Natural killer cell treated with Interleukin-12 subunit alpha and Interleukin-12 subunit beta and Interleukin-15 and Interleukin-18, amount 100 ng/mL, for 72 hours (primary cell): ENCODE measurements at regions not wholly inside any gene's neighbourhood (a gene's known extent, or its start where the extent isn't known, plus 50 kb on each side); places are given as distances from the start of the nearest gene placed in this dataset.
A peak's percentile ranks its signal among the peaks of the same experiment; 100 is the strongest.

ENCODE experiments used
- ATAC-seq, 2 donors: fragments of 150-1000 bp; cut with Tn5 transposase in 1 of 2; sonication (Bioruptor Pico), chemical (Tn5 transposase) in 1 of 2; 2 replicates each; pipeline ENCODE4 v1.10.0; 2021
- DNase-seq: peaks from one replicate; pipeline ENCODE4 v3.0.0; 2022; ENCODE audit warnings: low spot score
- H3K27ac Mint-ChIP-seq, 2 donors: 1 replicate in 1 of 2; 2 replicates in 1 of 2; pipeline ENCODE4 v1.8.0; 2022; ENCODE audit warnings: mixed read lengths in 2 of 2, mild to moderate bottlenecking in 1 of 2, moderate library complexity in 1 of 2
- H3K27me3 Mint-ChIP-seq, 2 donors: 1 replicate in 1 of 2; 2 replicates in 1 of 2; pipeline ENCODE4 v1.8.0; 2022; ENCODE audit warnings: mixed read lengths in 2 of 2
- H3K36me3 Mint-ChIP-seq: one replicate; pipeline ENCODE4 v1.8.0; 2022; ENCODE audit warnings: mixed read lengths
- H3K4me1 Mint-ChIP-seq, 2 donors: 1 replicate in 1 of 2; 2 replicates in 1 of 2; pipeline ENCODE4 v1.8.0; 2022; ENCODE audit warnings: low read depth in 2 of 2, mixed read lengths in 2 of 2, mild to moderate bottlenecking in 1 of 2
- H3K4me3 Mint-ChIP-seq: one replicate; pipeline ENCODE4 v1.8.0; 2022; ENCODE audit warnings: mixed read lengths
- H3K9me3 Mint-ChIP-seq: 2 replicates; pipeline ENCODE4 v1.8.0; 2022; ENCODE audit warnings: mixed read lengths

DNA sequence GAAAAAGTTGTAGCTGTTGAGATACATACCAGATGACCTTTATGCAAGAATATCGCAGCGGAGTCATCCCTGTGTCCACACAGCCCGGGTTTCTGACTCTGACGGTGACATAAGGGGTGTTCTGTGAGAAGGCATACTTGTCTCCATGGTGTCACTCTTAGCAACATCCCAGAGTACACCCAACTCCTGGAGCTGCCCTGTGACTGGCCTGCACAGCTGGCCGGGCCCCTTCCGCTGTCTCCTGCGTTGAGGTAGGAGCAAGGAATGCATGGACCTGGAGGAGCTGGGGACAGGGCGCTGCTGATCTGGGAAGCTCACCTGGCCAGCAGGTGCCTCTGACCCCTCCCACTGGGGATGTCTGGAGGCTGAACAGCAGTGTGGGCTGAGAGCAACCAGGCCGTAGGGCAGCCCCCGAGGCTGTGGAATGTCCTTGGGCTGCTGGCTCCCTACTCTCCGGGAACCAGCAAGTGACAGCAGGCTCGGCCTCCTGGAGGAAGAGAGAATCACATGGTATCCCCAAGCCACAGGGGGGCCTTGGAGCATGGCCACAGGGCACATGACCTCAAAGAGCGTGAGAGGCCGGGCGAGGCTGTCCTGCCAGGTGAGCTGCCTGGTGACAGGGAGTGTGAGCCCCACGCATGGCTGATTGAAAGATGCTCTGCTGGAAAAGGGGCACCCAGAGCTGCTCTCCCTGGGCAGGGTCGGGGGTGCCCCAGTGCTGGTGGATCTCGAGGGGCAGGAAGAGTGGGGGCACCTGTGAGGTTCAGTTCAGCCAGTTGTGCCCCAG lies 113.4 kb downstream of the MRPL36 start:
- H3K36me3 Mint-ChIP-seq, result no peaks in the 10 kb centered on the region
- H3K27me3 Mint-ChIP-seq, result peaks cover 6 to 30% of the 10 kb centered on the region in 2 donors
- H3K4me1 Mint-ChIP-seq, result no peaks in the 10 kb centered on the region
- peak; percentile 17 to 30 for ATAC-seq
- no peak overlapping the region for H3K27ac Mint-ChIP-seq
- no peak for DNase-seq
- H3K4me3 Mint-ChIP-seq, result no peak overlapping the region
- H3K9me3 Mint-ChIP-seq, result no peaks in the 10 kb centered on the region

DNA sequence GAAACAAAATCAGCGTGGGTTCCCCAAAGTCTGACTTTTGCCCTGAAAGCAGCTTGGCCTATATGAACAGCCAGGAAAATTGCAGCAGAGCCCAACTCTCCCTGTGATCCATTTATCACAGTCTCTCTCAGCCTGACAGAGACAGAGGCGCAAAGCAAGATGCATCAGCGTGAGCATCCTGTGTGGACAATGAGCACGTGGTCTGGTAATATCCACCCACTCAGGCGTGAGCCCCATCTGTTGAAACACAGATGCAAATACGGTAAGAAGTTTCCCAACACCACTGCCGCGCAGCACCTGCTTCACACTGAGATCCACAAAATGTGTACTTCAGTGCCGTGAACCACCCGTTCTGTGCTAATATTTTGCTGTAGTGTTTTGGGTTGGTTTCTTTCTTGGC lies 114.6 kb downstream of the MRPL36 start:
- ATAC-seq, result no peak
- Mint-ChIP-seq H3K27me3 (peaks cover 11 to 41% of the 10 kb centered on the region in 2 donors), H3K9me3 (no peaks in the 10 kb centered on the region), H3K36me3 (no peaks in the 10 kb centered on the region), H3K27ac (no peak overlapping the region), H3K4me1 (no peaks in the 10 kb centered on the region), H3K4me3 (no peak overlapping the region)
- no peak for DNase-seq

GRCh38 chr5:1681955-1682354 lies 117.7 kb downstream of the MRPL36 start:
- Mint-ChIP-seq H3K36me3 (peaks cover 7% of the 10 kb centered on the region), H3K9me3 (no peaks in the 10 kb centered on the region), H3K27me3 (peaks cover 17 to 52% of the 10 kb centered on the region in 2 donors), H3K27ac (no peak overlapping the region), H3K4me1 (no peaks in the 10 kb centered on the region), H3K4me3 (no peak overlapping the region)
- DNase-seq (no peak), ATAC-seq (no peak)

- Mint-ChIP-seq H3K36me3 (no peaks in the 10 kb centered on the region), H3K27me3 (peaks cover 45 to 51% of the 10 kb centered on the region in 2 donors), H3K27ac (no peak overlapping the region), H3K4me3 (no peak overlapping the region), H3K4me1 (peaks cover 0 to 2% of the 10 kb centered on the region in 2 donors), H3K9me3 (no peaks in the 10 kb centered on the region)
- ATAC-seq (no peak), DNase-seq (no peak)
Observed at GRCh38 chr5:1673042-1673677, 126.5 kb downstream of the MRPL36 start.

- no peaks in the 10 kb centered on the region for H3K9me3 Mint-ChIP-seq
- H3K36me3 Mint-ChIP-seq, result no peaks in the 10 kb centered on the region
- peak in 1 of 2 donors; percentile 40 for ATAC-seq
- H3K27me3 Mint-ChIP-seq, result peaks cover 45 to 47% of the 10 kb centered on the region in 2 donors
- peaks cover 0 to 2% of the 10 kb centered on the region in 2 donors for H3K4me1 Mint-ChIP-seq
- no peak for DNase-seq
- no peak overlapping the region for H3K4me3 Mint-ChIP-seq
- H3K27ac Mint-ChIP-seq, result no peak overlapping the region
Observed at GRCh38 chr5:1672396-1672795, 127.2 kb downstream of the MRPL36 start.

- DNase-seq, result no peak
- peaks cover 0 to 5% of the 10 kb centered on the region in 2 donors for H3K4me1 Mint-ChIP-seq
- no peaks in the 10 kb centered on the region for H3K36me3 Mint-ChIP-seq
- H3K27ac Mint-ChIP-seq, result no peak overlapping the region
- H3K27me3 Mint-ChIP-seq, result peaks cover 44 to 52% of the 10 kb centered on the region in 2 donors
- no peak overlapping the region for H3K4me3 Mint-ChIP-seq
- no peaks in the 10 kb centered on the region for H3K9me3 Mint-ChIP-seq
- ATAC-seq, result no peak
Observed at GRCh38 chr5:1671351-1671750, 128.3 kb downstream of the MRPL36 start.

GRCh38 chr5:1670351-1670750 lies 129.3 kb downstream of the MRPL36 start:
- Mint-ChIP-seq H3K4me1 (peaks cover 8 to 11% of the 10 kb centered on the region in 2 donors), H3K27me3 (peaks cover 51 to 59% of the 10 kb centered on the region in 2 donors), H3K9me3 (no peaks in the 10 kb centered on the region), H3K27ac (no peak overlapping the region), H3K4me3 (no peak overlapping the region), H3K36me3 (peaks cover 7% of the 10 kb centered on the region)
- DNase-seq (no peak), ATAC-seq (no peak)

DNA sequence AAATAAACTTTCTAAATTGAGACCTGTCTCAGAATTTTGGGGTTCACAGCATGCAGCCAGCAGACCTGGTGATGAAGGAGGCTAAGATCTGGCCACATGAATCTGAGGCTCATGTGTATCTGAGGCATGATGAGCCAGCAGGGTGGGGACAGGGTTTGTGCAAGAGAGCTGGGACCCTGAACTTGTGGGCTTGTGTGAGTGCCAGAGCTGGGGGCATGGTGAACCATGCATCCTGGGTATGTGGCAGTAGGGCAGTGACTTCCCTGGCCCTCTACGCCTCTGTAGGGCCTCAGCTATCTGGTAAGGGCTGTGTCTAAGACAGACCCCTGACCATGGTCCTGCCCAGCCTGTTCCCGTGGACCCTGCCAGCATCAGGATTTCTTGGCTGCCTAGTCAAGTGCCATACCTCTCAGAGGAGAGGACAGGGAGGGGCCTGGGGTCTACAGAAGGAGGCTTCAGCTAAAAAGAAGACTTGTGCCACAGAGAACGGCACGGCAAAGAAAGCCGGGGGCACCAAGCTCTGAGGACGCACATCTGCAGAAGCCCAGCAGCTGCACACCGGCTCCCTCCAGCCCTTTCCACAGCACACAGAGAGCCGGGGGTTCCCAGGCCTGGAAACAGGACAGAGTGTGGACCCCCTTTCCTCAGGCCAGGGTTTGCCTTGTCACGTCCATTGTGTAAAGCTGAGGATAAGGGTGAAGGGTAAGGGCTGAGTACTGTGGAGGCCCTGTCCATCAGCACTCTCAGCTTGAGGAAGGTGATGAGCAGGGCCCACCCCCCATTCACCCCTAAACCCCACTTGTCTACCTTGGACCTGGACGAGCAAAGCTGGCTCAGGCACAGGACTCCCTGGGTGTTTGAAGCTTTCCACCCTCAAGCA lies 130.1 kb downstream of the MRPL36 start:
- H3K36me3 Mint-ChIP-seq, result peaks cover 7% of the 10 kb centered on the region
- H3K27ac Mint-ChIP-seq, result no peak overlapping the region
- DNase-seq, result no peak
- peak in 1 of 2 donors; percentile 43 for ATAC-seq
- peaks cover 11% of the 10 kb centered on the region in 2 donors for H3K4me1 Mint-ChIP-seq
- H3K9me3 Mint-ChIP-seq, result no peaks in the 10 kb centered on the region
- no peak overlapping the region for H3K4me3 Mint-ChIP-seq
- peaks cover 53 to 59% of the 10 kb centered on the region in 2 donors for H3K27me3 Mint-ChIP-seq

GRCh38 chr5:1668141-1668721 lies 131.4 kb downstream of the MRPL36 start:
- peaks cover 47 to 57% of the 10 kb centered on the region in 2 donors for H3K27me3 Mint-ChIP-seq
- H3K4me1 Mint-ChIP-seq, result peaks cover 9 to 11% of the 10 kb centered on the region in 2 donors
- no peaks in the 10 kb centered on the region for H3K9me3 Mint-ChIP-seq
- H3K36me3 Mint-ChIP-seq, result peaks cover 7% of the 10 kb centered on the region
- ATAC-seq (peak in 1 of 2 donors; percentile 24), DNase-seq (no peak)
- no peak overlapping the region for H3K4me3 Mint-ChIP-seq
- no peak overlapping the region for H3K27ac Mint-ChIP-seq

DNA sequence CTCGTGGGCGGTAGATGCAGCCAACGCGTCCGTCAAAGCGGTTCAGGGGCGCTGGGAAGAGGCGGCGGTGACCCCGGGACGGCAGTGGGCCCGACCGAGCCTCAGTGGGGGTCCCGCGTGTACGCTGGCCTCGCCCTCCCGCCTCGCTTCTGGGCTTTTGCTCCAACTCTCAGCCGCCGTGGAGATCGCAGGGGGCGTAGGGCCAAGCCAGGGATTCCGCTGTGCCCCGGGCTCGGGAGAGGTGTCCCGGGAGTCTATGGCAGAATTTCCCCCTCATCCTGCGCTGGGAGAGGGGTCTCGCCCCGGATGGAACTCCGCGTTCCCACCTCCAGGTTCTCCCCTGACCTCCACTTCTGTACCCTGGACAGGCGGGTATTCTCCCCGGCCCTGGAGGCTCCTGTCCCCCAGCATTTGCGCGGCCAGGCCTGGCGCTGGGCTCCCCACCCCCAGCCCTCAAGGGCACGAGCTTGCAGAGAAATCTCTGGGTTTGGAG lies 131.9 kb downstream of the MRPL36 start:
- Mint-ChIP-seq H3K27ac (no peak overlapping the region), H3K4me3 (no peak overlapping the region), H3K9me3 (no peaks in the 10 kb centered on the region), H3K4me1 (peaks cover 9 to 11% of the 10 kb centered on the region in 2 donors), H3K27me3 (peaks cover 45 to 57% of the 10 kb centered on the region in 2 donors), H3K36me3 (peaks cover 7% of the 10 kb centered on the region)
- DNase-seq (no peak), ATAC-seq (no peak)

DNA sequence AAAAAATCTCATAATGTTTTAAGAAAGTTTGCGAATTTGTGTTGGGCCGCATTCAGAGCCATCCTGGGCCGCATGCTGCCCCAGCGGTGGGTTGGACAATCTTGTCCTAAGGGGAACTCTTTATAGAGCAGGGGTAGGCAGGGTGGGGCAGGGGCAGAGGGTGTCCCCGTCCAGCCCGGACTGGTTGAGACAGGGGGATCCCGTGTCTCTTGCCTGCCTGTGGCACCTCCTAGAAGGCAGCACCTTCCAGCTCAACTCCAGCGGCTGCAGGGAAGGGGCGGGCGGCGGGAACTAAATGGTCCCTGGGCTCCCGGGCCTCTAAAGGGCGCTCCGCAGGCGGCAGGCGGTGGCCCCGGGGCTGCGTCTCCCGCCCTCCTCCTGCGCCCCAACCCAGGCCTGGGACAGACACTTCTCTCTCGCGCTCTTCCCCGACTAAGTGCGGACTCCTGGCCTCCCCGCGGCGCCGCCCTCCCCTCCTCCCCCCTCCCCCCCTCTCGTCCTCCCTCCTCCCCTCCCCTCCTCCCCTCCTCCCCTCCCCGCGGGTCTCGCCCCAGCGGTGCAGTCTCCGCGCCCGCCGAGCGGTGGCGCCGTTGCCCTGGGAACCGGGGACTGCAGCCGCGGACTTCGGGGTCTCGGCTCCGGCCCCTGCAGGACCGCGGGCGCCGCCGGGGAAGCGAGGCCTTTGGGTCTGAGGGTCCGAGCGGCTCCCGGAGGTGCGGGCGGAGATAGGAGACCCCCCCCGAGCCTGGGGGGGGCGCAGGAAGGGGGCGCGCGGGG lies 132.6 kb downstream of the MRPL36 start:
- peaks cover 42 to 56% of the 10 kb centered on the region in 2 donors for H3K27me3 Mint-ChIP-seq
- H3K36me3 Mint-ChIP-seq, result peaks cover 7% of the 10 kb centered on the region
- DNase-seq (no peak), ATAC-seq (peak in 1 of 2 donors; percentile 50)
- peak overlapping the region; percentile 1 for H3K4me3 Mint-ChIP-seq
- peaks cover 9 to 11% of the 10 kb centered on the region in 2 donors for H3K4me1 Mint-ChIP-seq
- no peaks in the 10 kb centered on the region for H3K9me3 Mint-ChIP-seq
- no peak overlapping the region for H3K27ac Mint-ChIP-seq

- ATAC-seq (no peak), DNase-seq (no peak)
- peak overlapping the region in 1 of 2 donors; percentile 47 for H3K27ac Mint-ChIP-seq
- no peak overlapping the region for H3K4me3 Mint-ChIP-seq
- H3K36me3 Mint-ChIP-seq, result peaks cover 7% of the 10 kb centered on the region
- H3K4me1 Mint-ChIP-seq, result peaks cover 9 to 11% of the 10 kb centered on the region in 2 donors
- H3K9me3 Mint-ChIP-seq, result no peaks in the 10 kb centered on the region
- H3K27me3 Mint-ChIP-seq, result peaks cover 42 to 56% of the 10 kb centered on the region in 2 donors
Observed at GRCh38 chr5:1666221-1666620, 133.4 kb downstream of the MRPL36 start.
